ENCODE measurements at regions not wholly inside any gene's neighbourhood (a gene's known extent, or its start where the extent isn't known, plus 50 kb on each side); places are given as distances from the start of the nearest gene placed in this dataset.

DNA sequence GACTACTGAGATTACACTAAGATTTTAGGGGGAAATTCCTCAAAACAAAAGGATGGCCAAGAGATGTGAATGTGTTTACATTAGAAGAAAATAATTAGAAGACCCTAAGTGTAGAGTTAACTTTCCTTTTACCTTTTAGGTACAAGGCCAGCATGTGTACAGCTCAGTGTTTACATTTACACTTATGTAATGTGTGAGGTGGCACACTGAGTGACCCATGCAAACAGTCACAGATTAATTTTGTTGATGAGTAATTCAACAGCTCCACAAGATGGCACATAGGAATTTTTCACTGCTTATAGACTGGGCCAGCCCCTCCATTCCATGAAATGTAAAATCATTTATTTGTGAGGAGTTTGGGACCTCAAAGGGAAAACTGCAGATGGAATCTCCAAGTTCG, 90.1 kb upstream of the SLC12A2 start:
- Histone ChIP-seq H3K9me3 (ENCODE audit: low read depth) (no peaks in the 10 kb centered on the region), H3K9ac (no peak overlapping the region), H3K4me2 (ENCODE audit: unreplicated experiment) (no peak overlapping the region), H3K4me1 (ENCODE audit: insufficient read depth) (peaks cover 1% of the 10 kb centered on the region), H2AFZ (no peak overlapping the region), H3K27ac (no peak overlapping the region), H3K4me3 (no peak overlapping the region), H4K20me1 (ENCODE audit: insufficient read depth) (no peaks in the 10 kb centered on the region), H3F3A (ENCODE audit: insufficient read depth) (peaks cover 1% of the 10 kb centered on the region), H3K9me2 (ENCODE audit: insufficient read depth) (no peaks in the 10 kb centered on the region), H3K79me2 (ENCODE audit: insufficient read depth) (no peaks in the 10 kb centered on the region), H3K27me3 (replicated peaks; ENCODE audit: insufficient read depth) (no peaks in the 10 kb centered on the region), H3K36me3 (ENCODE audit: low read depth) (no peaks in the 10 kb centered on the region)
- in situ Hi-C loops (cut with MboI), result no loop called here
- no peak for DNase-seq
- TF ChIP-seq EZH2 (IDR thresholded peaks at IDR 0.05; ENCODE audit: insufficient read depth, poor library complexity, severe bottlenecking) (no peak), EZH2phosphoT487 (IDR thresholded peaks at IDR 0.05; ENCODE audit: insufficient read depth, low read depth) (no peak)
- 88 to 100% methylated on average over 1 of the region's 1 CpG for WGBS, 2 experiments (ENCODE audit: low coverage in 1 of 2, low lambda C conversion rate in 2 of 2, missing lambda C conversion rate in 2 of 2)

- no peaks in the 10 kb centered on the region for H3K4me1 ChIP-seq (ENCODE audit: insufficient read depth)
- WGBS, 2 experiments (ENCODE audit: low coverage in 1 of 2, low lambda C conversion rate in 2 of 2, missing lambda C conversion rate in 2 of 2), result 96 to 97% methylated on average over 3 of the region's 3 CpGs
- no peak overlapping the region for H3K9ac ChIP-seq
- no peak overlapping the region for H3K27ac ChIP-seq
- H3K79me2 ChIP-seq (ENCODE audit: insufficient read depth), result no peaks in the 10 kb centered on the region
- H3K4me3 ChIP-seq, result no peak overlapping the region
- H3F3A ChIP-seq (ENCODE audit: insufficient read depth), result no peaks in the 10 kb centered on the region
- no peaks in the 10 kb centered on the region for H4K20me1 ChIP-seq (ENCODE audit: insufficient read depth)
- no peak overlapping the region for H3K4me2 ChIP-seq (ENCODE audit: unreplicated experiment)
- DNase-seq, result no peak
- TF ChIP-seq EZH2phosphoT487 (IDR thresholded peaks at IDR 0.05; ENCODE audit: insufficient read depth, low read depth), result no peak
- H3K9me2 ChIP-seq (ENCODE audit: insufficient read depth), result no peaks in the 10 kb centered on the region
- no peaks in the 10 kb centered on the region for H3K36me3 ChIP-seq (ENCODE audit: low read depth)
- in situ Hi-C loops (cut with MboI), result no loop called here
- no peaks in the 10 kb centered on the region for H3K27me3 ChIP-seq (replicated peaks; ENCODE audit: insufficient read depth)
- no peaks in the 10 kb centered on the region for H3K9me3 ChIP-seq (ENCODE audit: low read depth)
- no peak overlapping the region for H2AFZ ChIP-seq
These were observed 89.4 kb upstream of the SLC12A2 start for GRCh38 chr5:127994087-127994660.

- H3K9me3 ChIP-seq (ENCODE audit: low read depth), result no peaks in the 10 kb centered on the region
- 98 to 99% methylated on average over 3 of the region's 3 CpGs for WGBS, 2 experiments (ENCODE audit: low coverage in 1 of 2, low lambda C conversion rate in 2 of 2, missing lambda C conversion rate in 2 of 2)
- H3K4me3 ChIP-seq, result no peak overlapping the region
- no peak for TF ChIP-seq EZH2phosphoT487 (IDR thresholded peaks at IDR 0.05; ENCODE audit: insufficient read depth, low read depth)
- no peak for TF ChIP-seq EZH2 (IDR thresholded peaks at IDR 0.05; ENCODE audit: insufficient read depth, poor library complexity, severe bottlenecking)
- no peaks in the 10 kb centered on the region for H3K36me3 ChIP-seq (ENCODE audit: low read depth)
- no peak overlapping the region for H2AFZ ChIP-seq
- no peaks in the 10 kb centered on the region for H3K79me2 ChIP-seq (ENCODE audit: insufficient read depth)
- no peak for DNase-seq
- no peak overlapping the region for H3K9ac ChIP-seq
- in situ Hi-C loops (cut with MboI), result no loop called here
- H4K20me1 ChIP-seq (ENCODE audit: insufficient read depth), result no peaks in the 10 kb centered on the region
- no peaks in the 10 kb centered on the region for H3F3A ChIP-seq (ENCODE audit: insufficient read depth)
- H3K27ac ChIP-seq, result no peak overlapping the region
- no peak overlapping the region for H3K4me2 ChIP-seq (ENCODE audit: unreplicated experiment)
- H3K27me3 ChIP-seq (replicated peaks; ENCODE audit: insufficient read depth), result no peaks in the 10 kb centered on the region
- H3K4me1 ChIP-seq (ENCODE audit: insufficient read depth), result no peaks in the 10 kb centered on the region
- no peaks in the 10 kb centered on the region for H3K9me2 ChIP-seq (ENCODE audit: insufficient read depth)
These were observed 88.0 kb upstream of the SLC12A2 start for GRCh38 chr5:127995556-127995955.

- Histone ChIP-seq H3K9ac (no peak overlapping the region), H4K20me1 (ENCODE audit: insufficient read depth) (no peaks in the 10 kb centered on the region), H3K79me2 (ENCODE audit: insufficient read depth) (no peaks in the 10 kb centered on the region), H3K9me3 (ENCODE audit: low read depth) (no peaks in the 10 kb centered on the region), H3K27me3 (replicated peaks; ENCODE audit: insufficient read depth) (no peaks in the 10 kb centered on the region), H3K4me1 (ENCODE audit: insufficient read depth) (no peaks in the 10 kb centered on the region), H3K9me2 (ENCODE audit: insufficient read depth) (no peaks in the 10 kb centered on the region), H2AFZ (no peak overlapping the region), H3K4me3 (no peak overlapping the region), H3K36me3 (ENCODE audit: low read depth) (no peaks in the 10 kb centered on the region), H3K4me2 (ENCODE audit: unreplicated experiment) (no peak overlapping the region), H3F3A (ENCODE audit: insufficient read depth) (no peaks in the 10 kb centered on the region), H3K27ac (no peak overlapping the region)
- no peak for DNase-seq
- TF ChIP-seq EZH2 (IDR thresholded peaks at IDR 0.05; ENCODE audit: insufficient read depth, poor library complexity, severe bottlenecking), result no peak
- no peak for TF ChIP-seq EZH2phosphoT487 (IDR thresholded peaks at IDR 0.05; ENCODE audit: insufficient read depth, low read depth)
- 31 to 34% methylated on average over 5 of the region's 5 CpGs for WGBS, 2 experiments (ENCODE audit: low coverage in 1 of 2, low lambda C conversion rate in 2 of 2, missing lambda C conversion rate in 2 of 2)
- in situ Hi-C loops (cut with MboI), result no loop called here
These were observed 86.3 kb upstream of the SLC12A2 start for GRCh38 chr5:127997201-127997704.

Measured in GM23248 (cell line).